HG03097 (cell line): ENCODE measurements at regions not wholly inside any gene's neighbourhood (a gene's known extent, or its start where the extent isn't known, plus 50 kb on each side); places are given as distances from the start of the nearest gene placed in this dataset.
"Not testable (repeated sequence)": the region's sequence is repeated elsewhere in the genome, so short reads cannot be mapped to it uniquely, and the experiment has no call there.

Experiments
- ATAC-seq: cut with Tn5 transposase; IDR thresholded peaks from one replicate; pipeline ENCODE4 v1.9.1; 2021; ENCODE audit not compliant: unreplicated experiment, low FRiP score

DNA sequence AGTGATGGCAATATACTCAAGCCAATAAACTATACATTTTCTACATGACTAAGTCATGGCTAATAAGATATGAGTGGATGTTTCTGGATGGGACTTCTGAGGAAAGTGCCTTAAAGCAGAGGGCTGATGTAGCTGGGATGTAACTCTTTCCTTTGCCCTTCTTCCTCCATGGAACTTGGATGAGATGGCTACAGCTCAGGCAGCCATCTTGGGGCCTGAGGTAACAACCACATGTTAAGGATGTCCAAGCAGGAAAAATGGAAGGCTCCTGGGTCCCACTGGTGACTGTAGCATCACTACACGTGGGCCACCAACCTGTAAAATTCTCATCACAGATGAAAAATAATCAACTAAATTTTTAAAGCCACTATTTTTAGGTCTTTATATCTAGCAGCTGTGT is 54.4 kb upstream of the GRIP1 start:
- no peak for ATAC-seq

DNA sequence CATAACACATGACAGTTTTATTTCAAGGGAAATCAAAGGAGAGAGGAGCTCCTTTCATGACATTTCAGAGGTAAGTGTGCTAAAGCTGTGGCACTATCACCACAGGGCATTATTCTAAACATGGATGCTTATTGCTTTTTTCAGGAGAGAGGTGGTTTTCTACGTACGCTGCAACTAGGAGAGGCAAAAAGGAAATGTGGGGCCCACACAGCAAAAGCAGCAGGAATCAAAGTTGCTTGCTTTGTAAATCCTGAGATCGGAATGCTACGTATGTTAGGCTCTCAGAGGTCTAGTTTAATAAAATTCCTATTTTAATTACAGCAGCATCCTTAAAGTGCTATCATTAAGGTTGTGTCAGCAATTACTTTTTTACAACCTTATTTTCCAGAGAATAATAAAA is 55.0 kb upstream of the GRIP1 start:
- ATAC-seq, result no peak

GRCh38 chr12:66735275-66735674 is 56.4 kb upstream of the GRIP1 start:
- ATAC-seq, result no peak

DNA sequence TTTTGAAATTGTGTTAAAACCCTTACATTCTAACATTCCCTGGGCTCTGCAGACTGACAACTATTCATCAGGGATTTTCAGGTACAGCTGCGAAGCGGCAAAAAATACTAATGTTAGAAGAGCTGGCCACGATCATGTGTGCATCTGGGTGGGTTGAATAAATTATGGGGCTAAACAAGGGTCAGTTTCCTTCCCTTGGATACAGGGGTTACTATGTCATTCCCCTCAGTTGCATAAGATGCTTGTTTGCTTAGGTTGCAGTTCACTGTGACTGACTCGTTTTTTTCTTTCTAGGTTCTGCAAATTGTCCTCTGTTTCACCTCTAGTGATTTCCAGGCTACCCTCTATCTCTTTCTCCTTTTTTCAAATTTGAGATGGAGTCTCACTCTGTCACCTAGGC is 58.1 kb upstream of the GRIP1 start:
- ATAC-seq, result no peak

DNA sequence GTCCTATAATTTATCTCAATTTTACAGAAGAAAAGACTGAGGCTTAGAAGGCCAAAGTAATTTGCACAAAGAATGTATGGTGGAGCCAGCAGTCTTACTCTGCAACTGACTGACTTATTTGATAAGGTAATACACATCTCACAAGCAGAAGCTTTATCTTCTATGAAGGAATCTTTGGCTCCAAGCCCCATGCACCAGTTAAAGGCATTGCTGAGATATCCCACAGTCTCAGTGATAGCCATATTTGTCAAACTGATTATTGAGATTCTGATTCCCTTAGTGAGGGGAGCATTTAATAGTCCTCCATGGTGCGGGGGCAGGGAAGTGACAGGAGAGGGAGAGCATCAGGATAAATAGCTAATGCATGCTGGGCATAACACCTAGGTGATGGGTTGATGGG is 60.4 kb upstream of the GRIP1 start:
- ATAC-seq, result no peak

- ATAC-seq, result no peak
These were observed 61.2 kb upstream of the GRIP1 start for GRCh38 chr12:66739940-66740651.

GRCh38 chr12:66740732-66741131 is 61.9 kb upstream of the GRIP1 start:
- no peak for ATAC-seq

DNA sequence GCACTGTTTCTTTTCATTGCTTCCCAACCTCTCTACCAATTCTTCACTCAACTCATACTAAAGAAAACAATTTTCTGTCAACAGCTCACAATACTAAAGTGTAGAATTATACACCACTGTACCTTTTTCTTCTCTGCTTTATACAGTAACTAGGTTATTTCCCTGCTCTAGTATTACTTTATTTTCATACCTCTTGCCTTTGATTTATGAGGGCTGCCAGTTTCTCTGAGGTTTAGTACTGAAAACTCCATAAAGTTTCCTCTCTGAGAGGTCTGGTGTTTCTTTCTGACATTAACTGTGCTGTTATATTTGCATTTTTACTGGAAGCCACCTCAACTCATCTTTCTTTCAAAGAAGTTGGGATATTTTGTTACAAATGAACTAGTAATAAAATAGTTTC is 63.0 kb upstream of the GRIP1 start:
- ATAC-seq, result no peak

DNA sequence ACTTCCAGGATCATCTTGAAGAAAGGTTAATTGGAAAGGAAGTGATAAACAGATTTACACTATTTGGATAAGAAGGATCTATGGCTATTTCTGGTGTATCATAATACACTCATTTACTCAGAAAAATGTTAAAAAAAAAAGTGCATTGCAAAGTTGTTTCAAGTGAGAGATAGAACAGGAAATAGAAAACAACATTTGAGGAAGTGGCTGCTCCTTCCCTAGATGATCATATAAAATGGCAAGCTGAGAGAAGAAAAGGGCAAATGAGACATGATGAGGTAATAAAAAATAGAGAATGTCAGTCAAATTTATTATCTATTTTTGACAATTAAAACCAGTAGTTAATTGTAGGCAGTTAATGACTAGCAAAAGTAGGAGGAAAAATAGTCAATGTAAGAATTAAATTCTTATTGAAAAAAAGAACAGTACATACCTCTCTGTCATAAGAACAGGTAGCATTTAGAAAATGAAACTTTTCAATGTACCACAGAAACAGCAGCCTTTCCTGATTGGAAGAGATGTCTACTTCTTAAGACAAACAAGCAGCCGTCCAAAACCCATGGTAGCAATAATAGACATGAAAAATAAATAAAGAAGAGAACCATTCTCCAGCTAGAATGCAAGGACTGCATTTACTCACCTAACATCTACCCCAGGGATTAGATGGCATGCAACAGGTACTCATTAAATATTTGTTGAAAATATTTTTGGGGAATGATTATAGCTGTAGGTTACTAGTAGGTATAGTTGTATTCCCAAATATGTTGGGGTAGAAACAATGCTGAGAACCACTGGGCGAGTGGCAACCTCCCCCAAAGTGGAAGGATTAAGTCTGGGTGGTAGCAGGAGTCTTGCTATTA is 63.9 kb upstream of the GRIP1 start:
- ATAC-seq, result no peak

- no peak for ATAC-seq
These were observed 65.6 kb upstream of the GRIP1 start for GRCh38 chr12:66744461-66744860.

- no peak for ATAC-seq
These were observed 66.1 kb upstream of the GRIP1 start for GRCh38 chr12:66744956-66745383.

DNA sequence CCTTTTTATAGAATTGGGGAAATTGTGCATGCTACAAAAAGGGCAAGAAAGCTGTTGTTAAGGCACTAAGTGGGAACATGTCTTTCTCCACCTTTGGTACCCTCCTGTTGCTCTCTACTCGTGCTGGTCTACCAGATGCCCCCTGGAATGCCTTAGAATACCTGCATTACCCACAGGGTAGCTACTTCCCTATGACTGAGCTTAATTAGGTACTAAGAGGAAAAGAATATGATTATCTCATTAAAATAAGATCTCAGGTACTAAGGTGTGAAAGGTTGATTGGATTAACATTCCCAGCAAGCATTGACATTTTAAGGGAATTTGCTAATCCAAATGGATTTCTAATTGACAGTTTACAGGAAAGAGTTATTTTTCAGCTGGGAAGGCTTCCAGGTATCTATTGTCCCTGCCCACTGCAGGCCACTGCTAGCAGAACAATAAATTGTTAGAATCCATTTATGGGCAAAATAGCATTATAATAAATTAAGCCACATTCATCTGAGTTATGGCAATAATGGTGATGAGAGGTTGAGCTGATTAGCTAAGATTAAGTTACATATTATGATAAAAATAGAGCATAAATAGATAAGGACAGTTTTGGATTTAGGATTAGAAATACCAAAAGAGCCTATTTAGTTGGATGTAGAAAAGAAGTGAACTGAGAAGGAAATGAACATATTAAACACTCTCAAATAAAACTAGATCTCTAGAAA is 67.8 kb upstream of the GRIP1 start:
- ATAC-seq, result no peak

GRCh38 chr12:66751432-66752113 is 72.7 kb upstream of the GRIP1 start:
- ATAC-seq, result no peak

- ATAC-seq, result no peak
These were observed 74.9 kb upstream of the GRIP1 start for GRCh38 chr12:66753810-66754209.

- ATAC-seq, result no peak
These were observed 77.0 kb upstream of the GRIP1 start for GRCh38 chr12:66755727-66756395.

GRCh38 chr12:66756631-66757030 is 77.8 kb upstream of the GRIP1 start:
- no peak for ATAC-seq

GRCh38 chr12:66760122-66760521 is 81.2 kb upstream of the GRIP1 start:
- not testable (repeated sequence) for ATAC-seq

- ATAC-seq, result no peak
These were observed 84.6 kb upstream of the GRIP1 start for GRCh38 chr12:66763467-66763866.

- no peak for ATAC-seq
These were observed 86.3 kb upstream of the GRIP1 start for GRCh38 chr12:66765204-66765603.

- ATAC-seq, result no peak
These were observed 88.7 kb upstream of the GRIP1 start for GRCh38 chr12:66767536-66767935.
